ENCODE measurements at regions not wholly inside any gene's neighbourhood (a gene's known extent, or its start where the extent isn't known, plus 50 kb on each side); places are given as distances from the start of the nearest gene placed in this dataset.

DNA sequence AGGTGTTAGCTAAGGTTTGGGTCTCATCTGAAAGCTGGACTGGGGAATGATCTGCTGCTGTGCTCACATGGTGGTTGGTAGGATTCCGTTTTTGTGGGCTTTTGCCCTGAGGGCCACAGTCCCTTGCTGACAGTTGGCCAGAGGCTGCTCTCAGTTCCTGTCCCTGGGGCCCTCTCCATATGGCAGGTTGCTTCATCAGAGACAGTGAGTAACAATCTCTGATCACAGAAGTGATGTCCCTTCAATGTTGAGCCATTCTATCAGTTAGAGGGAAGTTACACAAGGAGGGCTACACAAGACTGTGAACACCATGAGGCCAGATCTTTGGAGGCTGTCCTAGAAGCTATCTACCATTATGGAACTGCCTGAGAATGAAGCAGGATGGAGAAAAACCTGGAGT is 137.2 kb downstream of the AACS start (continued):
- TF ChIP-seq GTF2I (CRISPR knock-in tag; conservative IDR thresholded peaks at IDR 0.05) (no peak), NR2C2 (CRISPR knock-in tag; IDR thresholded peaks at IDR 0.05) (no peak), PREB (CRISPR knock-in tag; IDR thresholded peaks at IDR 0.05; ENCODE audit: borderline replicate concordance) (no peak), SMAD4 (CRISPR knock-in tag; IDR thresholded peaks at IDR 0.05) (no peak), ESRRA (CRISPR knock-in tag; IDR thresholded peaks at IDR 0.05; ENCODE audit: borderline replicate concordance) (no peak), CREB1 (CRISPR knock-in tag; IDR thresholded peaks at IDR 0.05) (no peak), KAT7 (CRISPR knock-in tag; IDR thresholded peaks at IDR 0.05; ENCODE audit: borderline replicate concordance) (no peak)

DNA sequence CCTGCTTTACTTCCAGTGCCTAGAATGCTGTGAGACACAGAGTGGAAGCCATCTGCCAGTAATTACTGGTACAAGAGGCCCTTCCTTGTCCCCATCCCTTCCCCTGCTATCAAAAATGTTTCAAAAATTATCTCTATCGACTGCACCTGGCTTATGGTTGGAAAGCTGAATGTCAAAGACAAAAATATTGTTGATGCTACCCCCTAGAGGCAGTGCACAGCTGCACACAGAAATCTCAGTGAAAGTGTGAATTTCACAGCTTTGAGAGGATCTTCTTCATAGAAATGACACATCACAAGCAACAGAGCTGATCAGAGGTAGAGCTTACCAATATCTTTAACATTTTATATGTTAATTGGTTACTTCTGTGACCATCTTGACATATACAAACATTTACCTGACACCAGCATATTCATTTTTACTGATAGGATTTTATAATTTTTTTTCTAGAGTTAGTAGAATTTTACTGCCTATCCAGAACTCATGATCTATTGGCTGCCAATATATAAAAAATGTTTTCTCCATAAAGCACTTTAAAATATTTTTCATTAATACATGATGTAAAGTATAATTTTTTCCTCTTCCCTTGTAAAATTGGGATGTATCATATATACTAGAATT is 138.0 kb downstream of the AACS start:
- Mint-ChIP-seq H3K27ac (no peak overlapping the region), H3K4me1 (peaks cover 34% of the 10 kb centered on the region), H3K4me3 (no peak overlapping the region), H3K36me3 (peaks cover 37% of the 10 kb centered on the region), H3K27me3 (ENCODE audit: low read depth) (no peaks in the 10 kb centered on the region), H3K9me3 (peaks cover 18% of the 10 kb centered on the region)
- POLR2A ChIA-PET, result no interaction called here
- ATAC-seq, result no peak
- CTCF ChIA-PET, result interaction anchor here (1.0 to 2.5 kb wide), 11 partner anchors 10 to 128 kb away, joined by 3 to 19 read pairs (median 4); partner anchors contain the start of gene TMEM132B
- DNase-seq (ENCODE audit: low spot score), result no peak
- TF ChIP-seq, protein P1, sequence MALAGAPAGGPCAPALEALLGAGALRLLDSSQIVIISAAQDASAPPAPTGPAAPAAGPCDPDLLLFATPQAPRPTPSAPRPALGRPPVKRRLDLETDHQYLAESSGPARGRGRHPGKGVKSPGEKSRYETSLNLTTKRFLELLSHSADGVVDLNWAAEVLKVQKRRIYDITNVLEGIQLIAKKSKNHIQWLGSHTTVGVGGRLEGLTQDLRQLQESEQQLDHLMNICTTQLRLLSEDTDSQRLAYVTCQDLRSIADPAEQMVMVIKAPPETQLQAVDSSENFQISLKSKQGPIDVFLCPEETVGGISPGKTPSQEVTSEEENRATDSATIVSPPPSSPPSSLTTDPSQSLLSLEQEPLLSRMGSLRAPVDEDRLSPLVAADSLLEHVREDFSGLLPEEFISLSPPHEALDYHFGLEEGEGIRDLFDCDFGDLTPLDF (CRISPR knock-in tag; IDR thresholded peaks at IDR 0.05), result no peak
- no peak for TF ChIP-seq ZMAT4 (CRISPR knock-in tag; IDR thresholded peaks at IDR 0.05)
- no peak for TF ChIP-seq RORB (CRISPR knock-in tag; IDR thresholded peaks at IDR 0.05)
- TF ChIP-seq NFATC4 (CRISPR knock-in tag; IDR thresholded peaks at IDR 0.05), result no peak
- no peak for TF ChIP-seq SMAD4 (CRISPR knock-in tag; IDR thresholded peaks at IDR 0.05)
- TF ChIP-seq ZNF121 (CRISPR knock-in tag; IDR thresholded peaks at IDR 0.05), result no peak
- TF ChIP-seq GABPB1 (CRISPR knock-in tag; IDR thresholded peaks at IDR 0.05), result no peak
- no peak for TF ChIP-seq KAT7 (CRISPR knock-in tag; IDR thresholded peaks at IDR 0.05; ENCODE audit: borderline replicate concordance)

GRCh38 chr12:125205386-125205785 is 140.2 kb downstream of the AACS start:
- ATAC-seq (no peak), DNase-seq (ENCODE audit: low spot score) (no peak)
- H3K36me3 Mint-ChIP-seq, result peaks cover 22% of the 10 kb centered on the region
- H3K27me3 Mint-ChIP-seq (ENCODE audit: low read depth), result no peaks in the 10 kb centered on the region
- TF ChIP-seq PRRX2 (CRISPR knock-in tag; IDR thresholded peaks at IDR 0.05), result no peak
- TF ChIP-seq SMAD3 (CRISPR knock-in tag; IDR thresholded peaks at IDR 0.05; ENCODE audit: borderline replicate concordance), result no peak
- no peak for TF ChIP-seq SP1 (CRISPR knock-in tag; conservative IDR thresholded peaks at IDR 0.05)
- no peak for TF ChIP-seq TCF7 (CRISPR knock-in tag; IDR thresholded peaks at IDR 0.05; ENCODE audit: low read depth)
- TF ChIP-seq NFYB (CRISPR knock-in tag; conservative IDR thresholded peaks at IDR 0.05; ENCODE audit: low read depth), result no peak
- no peak for TF ChIP-seq ZNF138 (CRISPR knock-in tag; conservative IDR thresholded peaks at IDR 0.05)
- TF ChIP-seq FOXP4 (CRISPR knock-in tag; IDR thresholded peaks at IDR 0.05), result no peak
- no peak overlapping the region for H3K4me3 Mint-ChIP-seq
- POLR2A ChIA-PET, result no interaction called here
- peaks cover 49% of the 10 kb centered on the region for H3K4me1 Mint-ChIP-seq
- CTCF ChIA-PET, result interaction anchor here (1.1 kb wide), 1 partner anchor 11 kb away, joined by 4 read pairs; no protein-coding TSS in a partner anchor
- H3K27ac Mint-ChIP-seq, result no peak overlapping the region
- peaks cover 16% of the 10 kb centered on the region for H3K9me3 Mint-ChIP-seq
